ENCODE measurements at regions not wholly inside any gene's neighbourhood (a gene's known extent, or its start where the extent isn't known, plus 50 kb on each side); places are given as distances from the start of the nearest gene placed in this dataset.

- Mint-ChIP-seq H3K27me3 (peaks cover 11 to 12% of the 10 kb centered on the region in 2 donors), H3K9me3 (peaks cover 0 to 2% (median 0%) of the 10 kb centered on the region in 5 donors), H3K4me3 (no peak overlapping the region), H3K27ac (no peak overlapping the region), H3K4me1 (no peaks in the 10 kb centered on the region), H3K36me3 (no peaks in the 10 kb centered on the region)
- ChIA-PET CTCF (no interaction called here), POLR2A (no interaction called here)
- DNase-seq, result no peak
- no peaks in the 10 kb centered on the region for H3K36me3 ChIP-seq (ENCODE audit: insufficient read depth, low read length)
- no peaks in the 10 kb centered on the region for H3K4me1 ChIP-seq (ENCODE audit: insufficient read depth, low read length)
- H3K27me3 ChIP-seq (ENCODE audit: insufficient read depth, low read length, poor library complexity, severe bottlenecking), result no peaks in the 10 kb centered on the region
- H3K27ac ChIP-seq (ENCODE audit: low read depth, low read length), result no peak overlapping the region
- no peak overlapping the region for H3K4me3 ChIP-seq (ENCODE audit: low read length)
- no peaks in the 10 kb centered on the region for H3K9me3 ChIP-seq (ENCODE audit: low read length)
Measured at GRCh38 chr16:82476786-82477185, 150.0 kb upstream of the CDH13 start.

GRCh38 chr16:82470620-82471152 lies 156.1 kb upstream of the CDH13 start:
- no peak overlapping the region for H3K27ac Mint-ChIP-seq
- ChIA-PET CTCF (no interaction called here), POLR2A (no interaction called here)
- H3K4me1 ChIP-seq (ENCODE audit: insufficient read depth, low read length), result no peaks in the 10 kb centered on the region
- DNase-seq, result no peak
- no peak overlapping the region for H3K27ac ChIP-seq (ENCODE audit: low read depth, low read length)
- peaks cover 0 to 3% (median 2%) of the 10 kb centered on the region in 5 donors for H3K9me3 Mint-ChIP-seq
- H3K4me1 Mint-ChIP-seq, result no peaks in the 10 kb centered on the region
- H3K36me3 ChIP-seq (ENCODE audit: insufficient read depth, low read length), result no peaks in the 10 kb centered on the region
- H3K9me3 ChIP-seq (ENCODE audit: low read length), result no peaks in the 10 kb centered on the region
- H3K27me3 ChIP-seq (ENCODE audit: insufficient read depth, low read length, poor library complexity, severe bottlenecking), result no peaks in the 10 kb centered on the region
- no peaks in the 10 kb centered on the region for H3K36me3 Mint-ChIP-seq
- no peak overlapping the region for H3K4me3 Mint-ChIP-seq
- H3K4me3 ChIP-seq (ENCODE audit: low read length), result no peak overlapping the region
- peaks cover 4 to 11% of the 10 kb centered on the region in 2 donors for H3K27me3 Mint-ChIP-seq

GRCh38 chr16:82470016-82470415 lies 156.8 kb upstream of the CDH13 start:
- H3K4me3 Mint-ChIP-seq, result no peak overlapping the region
- H3K27ac ChIP-seq (ENCODE audit: low read depth, low read length), result no peak overlapping the region
- POLR2A ChIA-PET, result no interaction called here

GRCh38 chr16:82464187-82464586 lies 162.6 kb upstream of the CDH13 start:
- Mint-ChIP-seq H3K4me3 (peak overlapping the region in 1 of 7 donors; percentile 49), H3K27ac (no peak overlapping the region), H3K27me3 (peaks cover 4 to 8% of the 10 kb centered on the region in 2 donors), H3K36me3 (no peaks in the 10 kb centered on the region), H3K9me3 (peaks cover 0 to 3% (median 0%) of the 10 kb centered on the region in 5 donors), H3K4me1 (peaks cover 3 to 5% (median 4%) of the 10 kb centered on the region in 3 donors)
- no peak overlapping the region for H3K4me3 ChIP-seq (ENCODE audit: low read length)
- DNase-seq, result no peak
- H3K36me3 ChIP-seq (ENCODE audit: insufficient read depth, low read length), result no peaks in the 10 kb centered on the region
- no peaks in the 10 kb centered on the region for H3K9me3 ChIP-seq (ENCODE audit: low read length)
- no peak overlapping the region for H3K27ac ChIP-seq (ENCODE audit: low read depth, low read length)
- ChIA-PET CTCF (no interaction called here), POLR2A (no interaction called here)
- H3K27me3 ChIP-seq (ENCODE audit: insufficient read depth, low read length, poor library complexity, severe bottlenecking), result no peaks in the 10 kb centered on the region
- H3K4me1 ChIP-seq (ENCODE audit: insufficient read depth, low read length), result no peaks in the 10 kb centered on the region

More at GRCh38 chr16:82470016-82470415, 156.8 kb upstream of the CDH13 start:
- CTCF ChIA-PET, result no interaction called here
- Mint-ChIP-seq H3K27me3 (peaks cover 2 to 11% of the 10 kb centered on the region in 2 donors), H3K9me3 (peaks cover 0 to 3% (median 2%) of the 10 kb centered on the region in 5 donors), H3K27ac (no peak overlapping the region), H3K4me1 (no peaks in the 10 kb centered on the region), H3K36me3 (no peaks in the 10 kb centered on the region)
- Histone ChIP-seq H3K4me1 (ENCODE audit: insufficient read depth, low read length) (no peaks in the 10 kb centered on the region), H3K27me3 (ENCODE audit: insufficient read depth, low read length, poor library complexity, severe bottlenecking) (no peaks in the 10 kb centered on the region), H3K36me3 (ENCODE audit: insufficient read depth, low read length) (no peaks in the 10 kb centered on the region), H3K4me3 (ENCODE audit: low read length) (no peak overlapping the region), H3K9me3 (ENCODE audit: low read length) (no peaks in the 10 kb centered on the region)
- DNase-seq, result no peak

- ChIA-PET POLR2A (no interaction called here), CTCF (no interaction called here)
- Histone ChIP-seq H3K9me3 (ENCODE audit: low read length) (no peaks in the 10 kb centered on the region), H3K4me3 (ENCODE audit: low read length) (no peak overlapping the region), H3K4me1 (ENCODE audit: insufficient read depth, low read length) (no peaks in the 10 kb centered on the region), H3K27ac (ENCODE audit: low read depth, low read length) (no peak overlapping the region), H3K36me3 (ENCODE audit: insufficient read depth, low read length) (no peaks in the 10 kb centered on the region), H3K27me3 (ENCODE audit: insufficient read depth, low read length, poor library complexity, severe bottlenecking) (no peaks in the 10 kb centered on the region)
- no peak for DNase-seq
- Mint-ChIP-seq H3K4me3 (no peak overlapping the region), H3K36me3 (no peaks in the 10 kb centered on the region), H3K27ac (no peak overlapping the region), H3K27me3 (peaks cover 7 to 8% of the 10 kb centered on the region in 2 donors), H3K4me1 (peaks cover 8 to 14% (median 9%) of the 10 kb centered on the region in 3 donors), H3K9me3 (no peaks in the 10 kb centered on the region)
Measured at GRCh38 chr16:82460766-82461165, 166.0 kb upstream of the CDH13 start.

- H3K9me3 ChIP-seq (ENCODE audit: low read length), result no peaks in the 10 kb centered on the region
- H3K27ac Mint-ChIP-seq, result peak overlapping the region in 2 of 8 donors; percentile 5 to 36
- no peak for DNase-seq
- peak overlapping the region in 4 of 7 donors; percentile 2 to 67 (median 16) for H3K4me3 Mint-ChIP-seq
- no peak overlapping the region for H3K4me3 ChIP-seq (ENCODE audit: low read length)
- H3K4me1 Mint-ChIP-seq, result peaks cover 8 to 20% (median 16%) of the 10 kb centered on the region in 3 donors
- ChIA-PET CTCF (no interaction called here), POLR2A (no interaction called here)
- no peaks in the 10 kb centered on the region for H3K9me3 Mint-ChIP-seq
- peaks cover 7 to 8% of the 10 kb centered on the region in 2 donors for H3K27me3 Mint-ChIP-seq
- no peaks in the 10 kb centered on the region for H3K36me3 ChIP-seq (ENCODE audit: insufficient read depth, low read length)
- H3K27me3 ChIP-seq (ENCODE audit: insufficient read depth, low read length, poor library complexity, severe bottlenecking), result no peaks in the 10 kb centered on the region
- no peaks in the 10 kb centered on the region for H3K4me1 ChIP-seq (ENCODE audit: insufficient read depth, low read length)
- no peak overlapping the region for H3K27ac ChIP-seq (ENCODE audit: low read depth, low read length)
- H3K36me3 Mint-ChIP-seq, result no peaks in the 10 kb centered on the region
Measured at GRCh38 chr16:82459580-82460256, 167.1 kb upstream of the CDH13 start.

GRCh38 chr16:82456683-82457082 lies 170.1 kb upstream of the CDH13 start:
- peak in 3 of 5 donors; percentile 10 to 30 (median 20) for DNase-seq
- H3K27me3 Mint-ChIP-seq, result peaks cover 4 to 7% of the 10 kb centered on the region in 2 donors
- H3K9me3 Mint-ChIP-seq, result no peaks in the 10 kb centered on the region
- no peaks in the 10 kb centered on the region for H3K27me3 ChIP-seq (ENCODE audit: insufficient read depth, low read length, poor library complexity, severe bottlenecking)
- ChIA-PET POLR2A (interaction anchor here (0.7 kb wide), 1 partner anchor 15 kb away, joined by 3 read pairs; no protein-coding TSS in a partner anchor), CTCF (interaction anchor here (0.6 to 1.8 kb wide), 6 partner anchors 11 to 193 kb away, joined by 3 to 8 read pairs (median 4); no protein-coding TSS in a partner anchor)
- no peaks in the 10 kb centered on the region for H3K4me1 ChIP-seq (ENCODE audit: insufficient read depth, low read length)
- no peaks in the 10 kb centered on the region for H3K36me3 ChIP-seq (ENCODE audit: insufficient read depth, low read length)
- H3K27ac Mint-ChIP-seq, result peak overlapping the region in 2 of 8 donors; percentile 73 to 75
- no peaks in the 10 kb centered on the region for H3K9me3 ChIP-seq (ENCODE audit: low read length)
- no peak overlapping the region for H3K4me3 ChIP-seq (ENCODE audit: low read length)
- H3K4me3 Mint-ChIP-seq, result peak overlapping the region in 4 of 7 donors; percentile 49 to 68 (median 52)
- H3K4me1 Mint-ChIP-seq, result peaks cover 15 to 36% (median 34%) of the 10 kb centered on the region in 3 donors
- H3K27ac ChIP-seq (ENCODE audit: low read depth, low read length), result no peak overlapping the region
- no peaks in the 10 kb centered on the region for H3K36me3 Mint-ChIP-seq

GRCh38 chr16:82454566-82454965 lies 172.2 kb upstream of the CDH13 start:
- Mint-ChIP-seq H3K4me1 (peaks cover 12 to 43% (median 31%) of the 10 kb centered on the region in 3 donors), H3K9me3 (no peaks in the 10 kb centered on the region), H3K27me3 (peaks cover 4% of the 10 kb centered on the region in 2 donors), H3K27ac (peak overlapping the region in 4 of 8 donors; percentile 25 to 64 (median 44)), H3K4me3 (peak overlapping the region in 4 of 7 donors; percentile 1 to 80 (median 26)), H3K36me3 (no peaks in the 10 kb centered on the region)
- Histone ChIP-seq H3K4me1 (ENCODE audit: insufficient read depth, low read length) (peaks cover 7% of the 10 kb centered on the region), H3K27me3 (ENCODE audit: insufficient read depth, low read length, poor library complexity, severe bottlenecking) (no peaks in the 10 kb centered on the region), H3K4me3 (ENCODE audit: low read length) (no peak overlapping the region), H3K27ac (ENCODE audit: low read depth, low read length) (no peak overlapping the region), H3K36me3 (ENCODE audit: insufficient read depth, low read length) (no peaks in the 10 kb centered on the region), H3K9me3 (ENCODE audit: low read length) (no peaks in the 10 kb centered on the region)
- ChIA-PET POLR2A (no interaction called here), CTCF (no interaction called here)
- no peak for DNase-seq
